HG03060 (cell line): ENCODE measurements at regions not wholly inside any gene's neighbourhood (a gene's known extent, or its start where the extent isn't known, plus 50 kb on each side); places are given as distances from the start of the nearest gene placed in this dataset.
"Not testable (repeated sequence)": the region's sequence is repeated elsewhere in the genome, so short reads cannot be mapped to it uniquely, and the experiment has no call there.

ENCODE experiments used
- ATAC-seq: cut with Tn5 transposase; IDR thresholded peaks from one replicate; pipeline ENCODE4 v1.9.1; 2021; ENCODE audit warnings: low read depth, moderate number of reproducible peaks; ENCODE audit not compliant: unreplicated experiment

DNA sequence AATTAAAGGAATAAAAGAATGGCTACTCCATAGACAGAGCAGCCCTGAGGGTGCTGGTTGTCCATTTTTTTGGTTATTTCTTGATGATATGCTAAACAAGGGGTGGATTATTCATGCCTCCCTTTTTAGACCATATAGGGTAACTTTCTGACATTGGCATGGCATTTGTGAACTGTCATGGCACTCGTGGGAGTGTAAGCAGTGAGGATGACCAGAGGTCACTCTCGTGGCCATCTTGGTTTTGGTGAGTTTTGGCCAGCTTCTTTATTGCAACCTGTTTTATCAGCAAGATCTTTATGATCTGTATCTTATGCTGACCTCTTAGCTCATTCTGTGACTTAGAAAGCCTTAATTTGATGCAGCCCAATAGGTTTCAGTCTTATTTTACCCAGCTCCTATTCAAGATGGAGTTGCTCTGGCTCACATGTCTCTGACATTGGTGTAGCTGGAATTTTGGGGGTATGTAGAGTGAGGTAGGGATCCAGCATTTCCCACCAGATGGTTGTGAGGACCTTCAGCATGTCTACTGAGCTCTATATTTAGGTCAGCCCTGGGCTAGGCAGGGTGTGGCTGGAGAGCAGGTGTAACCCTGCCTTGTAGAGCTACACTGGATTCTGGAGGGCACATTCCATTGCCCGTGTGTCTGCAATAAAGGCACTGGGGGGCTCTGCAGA, 103.5 kb upstream of the SLC38A2 start:
- no peak for ATAC-seq

- ATAC-seq = not testable (repeated sequence)
Observed at GRCh38 chr12:46474385-46474784, 101.8 kb upstream of the SLC38A2 start.

DNA sequence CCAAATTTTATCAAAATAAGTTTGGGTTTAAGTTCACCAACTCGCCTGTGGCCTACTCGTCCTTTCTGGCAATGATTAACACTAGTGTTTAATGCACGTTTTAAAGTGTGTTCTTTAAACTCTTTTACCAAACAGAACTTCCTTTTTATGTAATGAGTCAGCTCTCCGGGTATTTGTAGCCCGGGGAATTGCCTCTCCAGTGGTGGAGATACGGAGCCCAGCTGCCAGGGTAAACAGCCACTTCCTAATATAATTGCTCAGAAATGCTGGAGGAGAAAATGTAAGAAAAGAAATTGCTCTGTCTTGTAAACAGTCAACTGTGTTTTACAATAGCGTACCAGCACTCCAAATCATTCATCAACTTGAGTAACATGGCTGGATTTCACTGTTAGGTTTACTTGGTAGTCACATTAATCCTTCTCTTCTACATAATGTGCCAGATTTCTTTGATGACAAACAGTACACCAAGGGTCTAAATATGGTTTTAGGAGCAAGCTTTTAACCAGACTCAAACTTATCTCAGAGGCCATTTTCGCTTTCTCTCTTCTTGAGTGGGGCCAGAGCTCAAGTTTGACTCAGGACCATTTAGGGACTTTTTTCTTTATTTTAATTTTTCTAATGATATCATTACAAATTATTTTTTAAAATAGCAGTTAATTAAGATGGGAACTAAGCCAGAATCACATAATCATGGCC, 101.2 kb upstream of the SLC38A2 start:
- ATAC-seq = peak; percentile 47

DNA sequence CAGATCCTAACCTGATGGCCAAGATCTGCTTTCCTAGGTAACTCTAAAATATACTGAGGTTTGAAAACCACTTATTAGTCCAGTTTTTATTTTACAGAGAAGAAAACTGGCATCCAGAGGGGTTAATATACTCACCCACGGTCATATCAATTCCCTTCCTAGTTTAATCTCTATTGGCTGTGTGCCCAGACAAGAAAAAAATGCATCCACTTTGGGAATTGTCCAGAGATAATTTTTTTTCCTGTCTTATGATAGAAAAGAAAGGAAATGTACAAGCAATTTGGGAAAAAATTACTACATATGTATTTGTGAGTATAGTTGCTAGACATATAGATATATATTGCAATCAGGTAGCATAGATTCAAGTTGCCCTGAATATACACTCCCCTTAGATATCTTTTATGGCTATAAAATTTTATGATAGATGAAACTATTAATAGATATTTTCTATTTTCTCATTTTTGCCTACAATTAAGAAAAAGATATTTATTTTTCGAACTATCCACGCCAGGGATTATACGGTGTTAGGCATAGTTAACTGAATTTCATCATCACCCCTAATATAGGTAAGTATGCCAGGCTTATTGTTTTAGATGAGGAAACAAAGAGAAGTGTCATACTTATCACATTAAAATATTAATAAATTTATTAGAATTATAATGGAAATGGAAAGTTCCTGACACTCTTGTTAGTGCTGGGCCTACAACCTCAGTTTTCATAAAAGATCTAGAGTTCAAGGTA, 100.5 kb upstream of the SLC38A2 start:
- ATAC-seq = no peak

- no peak for ATAC-seq
Observed at GRCh38 chr12:46472144-46472705, 99.7 kb upstream of the SLC38A2 start.

- ATAC-seq = no peak
Observed at GRCh38 chr12:46471404-46471803, 98.8 kb upstream of the SLC38A2 start.

- no peak for ATAC-seq
Observed at GRCh38 chr12:46470975-46471374, 98.4 kb upstream of the SLC38A2 start.

GRCh38 chr12:46470036-46470627, 97.6 kb upstream of the SLC38A2 start:
- no peak for ATAC-seq

- no peak for ATAC-seq
Observed at GRCh38 chr12:46468813-46469212, 96.2 kb upstream of the SLC38A2 start.

GRCh38 chr12:46468160-46468559, 95.6 kb upstream of the SLC38A2 start:
- ATAC-seq = no peak

GRCh38 chr12:46465307-46465706, 92.7 kb upstream of the SLC38A2 start:
- ATAC-seq = no peak

DNA sequence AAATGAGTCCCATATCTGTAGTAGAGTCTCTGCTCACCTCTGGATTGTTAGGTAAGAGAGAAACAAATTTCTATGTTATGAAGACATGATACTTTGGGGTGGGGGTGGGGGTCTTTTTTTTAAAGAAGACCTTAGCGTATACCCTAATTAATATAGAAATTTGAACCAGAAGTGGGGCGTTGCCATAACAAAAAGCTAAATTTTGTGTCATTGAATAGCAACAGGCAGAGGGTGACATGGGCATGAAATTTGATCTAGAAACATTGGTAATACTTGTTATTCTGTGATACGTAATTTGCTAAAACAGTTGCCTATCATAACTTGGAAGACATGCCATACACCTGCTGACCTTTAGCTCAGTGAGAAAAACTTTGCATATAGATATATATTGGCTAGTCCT, 92.3 kb upstream of the SLC38A2 start:
- ATAC-seq = no peak

DNA sequence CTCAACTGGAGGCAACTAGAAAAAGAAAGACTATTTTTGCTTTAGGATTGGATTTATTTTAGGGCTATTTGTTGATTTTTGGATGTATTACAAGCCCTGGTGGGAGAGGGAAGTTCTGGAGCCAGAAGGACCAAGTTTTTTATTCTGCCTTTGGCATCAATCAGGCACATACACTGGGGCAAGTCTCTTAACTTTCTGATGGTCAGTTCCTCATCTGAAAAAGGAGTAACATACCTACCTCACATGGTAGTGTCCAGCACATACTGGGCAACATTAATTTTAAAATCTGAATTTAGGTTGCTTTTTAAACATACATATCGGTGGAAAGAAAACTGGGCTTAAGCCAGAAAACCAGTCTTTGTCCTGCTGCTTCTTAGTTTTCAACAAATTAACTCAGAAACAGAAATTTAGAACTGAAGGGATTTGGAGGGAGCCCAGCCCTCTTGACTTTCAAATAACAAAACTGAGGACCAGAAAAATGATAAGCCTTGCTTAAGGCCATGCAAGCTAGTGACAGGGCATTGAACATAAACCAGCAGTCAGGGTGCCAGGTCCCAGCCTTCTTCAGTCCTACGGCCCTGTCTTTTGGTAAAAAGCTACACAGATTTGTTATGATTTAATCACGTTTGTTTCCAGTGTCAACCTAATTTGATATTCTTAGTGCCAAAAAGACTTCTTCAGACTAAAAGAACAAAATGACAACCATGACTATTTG, 90.2 kb upstream of the SLC38A2 start:
- no peak for ATAC-seq

- no peak for ATAC-seq
Observed at GRCh38 chr12:46461907-46462640, 89.5 kb upstream of the SLC38A2 start.

GRCh38 chr12:46461459-46461858, 88.9 kb upstream of the SLC38A2 start:
- ATAC-seq = no peak

- ATAC-seq = no peak
Observed at GRCh38 chr12:46460682-46461210, 88.2 kb upstream of the SLC38A2 start.

GRCh38 chr12:46459861-46460545, 87.4 kb upstream of the SLC38A2 start:
- no peak for ATAC-seq

DNA sequence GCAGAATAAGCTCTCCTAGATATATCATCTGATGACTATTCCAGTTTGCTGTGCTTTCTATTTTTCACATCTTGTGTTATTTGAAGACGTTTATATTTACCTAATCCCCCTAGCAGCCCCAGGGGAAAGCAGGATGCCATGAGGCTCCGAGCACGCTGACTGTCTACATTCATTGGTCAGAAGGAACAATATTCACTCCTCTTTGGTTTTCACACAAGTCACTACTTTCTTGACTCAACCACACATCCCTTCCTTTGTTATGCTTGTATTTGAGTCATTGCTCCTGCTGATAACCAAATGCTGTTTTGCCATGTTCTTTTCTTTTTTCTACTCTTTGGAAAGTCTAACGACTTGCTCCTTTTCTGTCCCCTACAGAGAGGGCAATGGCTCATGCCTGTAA, 86.5 kb upstream of the SLC38A2 start:
- ATAC-seq = no peak
